Caco-2 (cell line): ENCODE measurements at regions not wholly inside any gene's neighbourhood (a gene's known extent, or its start where the extent isn't known, plus 50 kb on each side); places are given as distances from the start of the nearest gene placed in this dataset.

ENCODE experiments used
- BruUV-seq: library from RNA; stranded (reverse); fragments of 400-500 nt; replicated peaks from 2 replicates; lab custom pipeline; 2021; lab: Mats Ljungman, UMichigan
- CTCF ChIA-PET: fragments of 300-600 bp; sonication (Branson Sonifier 250); formaldehyde crosslinking; loops from one replicate; lab custom pipeline; 2022; ENCODE audit warnings: antibody characterized with exemption; lab: Charles Lee
- POLR2A ChIA-PET: fragments of 300-600 bp; sonication (Branson Sonifier 250); formaldehyde crosslinking; loops from one replicate; lab custom pipeline; 2022; ENCODE audit warnings: antibody characterized with exemption; lab: Charles Lee
- DNase-seq, 2 experiments: peaks; one replicate each; pipeline versions ENCODE4 v3.0.0 to v3.0.0-alpha.2; 2020 to 2022
- H3K27me3 ChIP-seq: replicated peaks from 2 replicates; pipeline ENCODE4 v1.6.0; 2011; ENCODE audit warnings: low read length; ENCODE audit not compliant: control insufficient read depth, insufficient read depth
- H3K36me3 ChIP-seq: 2 replicates; pipeline ENCODE4 v1.5.1; 2011; ENCODE audit warnings: low read length; ENCODE audit not compliant: control insufficient read depth, insufficient read depth
- H3K4me1 ChIP-seq: fragments of 250-450 bp; sonication (Bioruptor Pico); 2 replicates; pipeline ENCODE4 v1.5.1; 2020; ENCODE audit warnings: mild to moderate bottlenecking
- H3K4me3 ChIP-seq: 2 replicates; pipeline ENCODE4 v1.5.1; 2011; ENCODE audit warnings: low read depth, mild to moderate bottlenecking, control low read depth, low read length
- H3K9me3 ChIP-seq: fragments of 250-450 bp; sonication (Bioruptor Pico); 2 replicates; pipeline ENCODE4 v1.5.1; 2020; ENCODE audit warnings: mild to moderate bottlenecking, moderate library complexity
- H3K27ac Mint-ChIP-seq: one replicate; pipeline ENCODE4 v1.8.0; 2022; ENCODE audit warnings: mixed read lengths; ENCODE audit not compliant: unreplicated experiment
- H3K27me3 Mint-ChIP-seq: one replicate; pipeline ENCODE4 v1.8.0; 2022; ENCODE audit warnings: mixed read lengths; ENCODE audit not compliant: insufficient read depth, unreplicated experiment
- H3K36me3 Mint-ChIP-seq: one replicate; pipeline ENCODE4 v1.8.0; 2022; ENCODE audit warnings: mild to moderate bottlenecking, mixed read lengths; ENCODE audit not compliant: insufficient read depth, unreplicated experiment
- H3K4me1 Mint-ChIP-seq: one replicate; pipeline ENCODE4 v1.8.0; 2022; ENCODE audit warnings: low read depth, mixed read lengths; ENCODE audit not compliant: unreplicated experiment
- H3K4me3 Mint-ChIP-seq: one replicate; pipeline ENCODE4 v1.8.0; 2022; ENCODE audit warnings: mild to moderate bottlenecking, moderate library complexity, mixed read lengths; ENCODE audit not compliant: unreplicated experiment
- H3K9me3 Mint-ChIP-seq: one replicate; pipeline ENCODE4 v1.8.0; 2022; ENCODE audit warnings: mixed read lengths; ENCODE audit not compliant: unreplicated experiment
- CTCF ChIP-seq, 2 experiments: fragments of 200-600 bp in 1 of 2; IDR thresholded peaks; 1 replicate in 1 of 2; 2 replicates in 1 of 2; pipeline versions ENCODE4 v1.5.1 to v1.8.0; 2011 to 2022; ENCODE audit warnings: antibody characterized with exemption in 1 of 2, control low read depth in 1 of 2, inconsistent platforms in 1 of 2, low read depth in 1 of 2, low read length in 1 of 2, mild to moderate bottlenecking in 1 of 2, moderate library complexity in 1 of 2; ENCODE audit not compliant: insufficient read depth in 1 of 2, severe bottlenecking in 1 of 2, unreplicated experiment in 1 of 2
- intact Hi-C: fragments of 100-400 bp; cut with micrococcal nuclease; formaldehyde crosslinking; loops from one replicate; pipeline ENCODE4 v1.10.0; 2022; ENCODE audit not compliant: unreplicated experiment

- CTCF ChIA-PET, result no interaction called here
- Mint-ChIP-seq H3K36me3 (no peaks in the 10 kb centered on the region), H3K27ac (no peak overlapping the region), H3K4me1 (no peaks in the 10 kb centered on the region), H3K4me3 (no peak overlapping the region), H3K27me3 (no peaks in the 10 kb centered on the region), H3K9me3 (peaks cover 21% of the 10 kb centered on the region)
- no peak overlapping the region for H3K4me3 ChIP-seq
- intact Hi-C loops, result no loop called here
- no peak for TF ChIP-seq CTCF (IDR thresholded peaks at IDR 0.05; ENCODE audit: insufficient read depth in 1 of 2, low read depth in 1 of 2, low read length in 1 of 2, severe bottlenecking in 1 of 2, unreplicated experiment in 1 of 2)
- no peaks in the 10 kb centered on the region for H3K36me3 ChIP-seq
- POLR2A ChIA-PET, result no interaction called here
- BruUV-seq, result no TSS peak
- H3K4me1 ChIP-seq, result no peaks in the 10 kb centered on the region
- no peaks in the 10 kb centered on the region for H3K27me3 ChIP-seq
- peak in 1 of 2 experiments; percentile 19 for DNase-seq
- H3K9me3 ChIP-seq, result no peaks in the 10 kb centered on the region
Measured at GRCh38 chr6:170076466-170077165, 214.3 kb downstream of the DLL1 start.

DNA sequence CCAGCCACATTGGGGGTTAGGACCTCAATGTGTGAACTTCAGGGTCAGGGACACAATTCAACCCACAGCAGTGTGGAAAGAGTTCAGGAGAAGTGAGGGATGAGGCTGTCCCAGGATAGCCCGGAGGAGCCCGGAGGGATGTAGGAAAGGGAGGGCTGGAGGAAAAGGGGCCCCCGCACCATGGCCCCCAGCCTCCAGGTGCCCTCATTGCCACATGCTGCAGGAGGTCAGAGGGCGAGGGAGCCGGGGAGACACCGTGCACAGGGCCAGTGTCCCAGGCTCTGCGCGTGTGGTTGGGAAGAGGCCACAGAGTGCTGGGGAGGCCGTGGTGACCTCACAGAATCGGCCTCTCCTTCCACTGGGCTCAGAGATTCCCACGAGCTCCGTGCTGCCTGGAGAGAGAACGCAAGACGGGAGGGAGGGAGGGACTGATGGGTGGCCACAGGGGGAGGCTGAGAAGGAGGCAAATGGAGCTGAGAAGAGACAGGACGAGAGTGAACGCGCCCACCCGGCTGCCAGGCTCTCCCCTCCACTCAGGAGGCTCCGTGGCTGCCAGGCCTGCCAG, 215.1 kb downstream of the DLL1 start:
- H3K4me1 ChIP-seq, result no peaks in the 10 kb centered on the region
- H3K27me3 ChIP-seq, result no peaks in the 10 kb centered on the region
- POLR2A ChIA-PET, result no interaction called here
- peak in 1 of 2 experiments; percentile 14 for DNase-seq
- intact Hi-C loops, result no loop called here
- H3K4me1 Mint-ChIP-seq, result no peaks in the 10 kb centered on the region
- no peak overlapping the region for H3K4me3 ChIP-seq
- H3K36me3 Mint-ChIP-seq, result no peaks in the 10 kb centered on the region
- H3K36me3 ChIP-seq, result no peaks in the 10 kb centered on the region
- H3K9me3 Mint-ChIP-seq, result peaks cover 21% of the 10 kb centered on the region
- no peaks in the 10 kb centered on the region for H3K9me3 ChIP-seq
- H3K27ac Mint-ChIP-seq, result peak overlapping the region; percentile 7
- H3K4me3 Mint-ChIP-seq, result no peak overlapping the region
- no peak for TF ChIP-seq CTCF (IDR thresholded peaks at IDR 0.05; ENCODE audit: insufficient read depth in 1 of 2, low read depth in 1 of 2, low read length in 1 of 2, severe bottlenecking in 1 of 2, unreplicated experiment in 1 of 2)
- no TSS peak for BruUV-seq
- H3K27me3 Mint-ChIP-seq, result no peaks in the 10 kb centered on the region
- CTCF ChIA-PET, result interaction anchor here (0.6 kb wide), 1 partner anchor 1922 kb away, joined by 3 read pairs; no protein-coding TSS in a partner anchor

DNA sequence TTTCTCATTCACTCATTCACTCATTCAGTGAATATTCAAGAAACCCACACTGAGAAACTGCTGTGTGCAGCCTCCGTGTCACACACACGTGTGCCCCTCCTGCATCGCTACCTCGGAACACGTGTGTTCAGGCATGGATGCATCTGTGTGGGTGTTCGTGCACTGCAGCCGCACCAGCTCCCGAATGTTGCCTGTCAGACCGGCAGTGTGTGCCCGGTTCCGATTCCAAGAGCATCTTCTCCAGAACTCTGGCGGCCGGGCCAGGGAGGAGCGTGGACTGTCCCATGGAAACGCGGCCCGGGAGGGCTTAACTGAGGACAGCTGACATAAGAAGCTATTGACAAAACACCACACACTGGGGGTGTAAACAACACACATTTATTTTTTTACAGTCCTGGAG, 216.0 kb downstream of the DLL1 start:
- Histone ChIP-seq H3K27me3 (no peaks in the 10 kb centered on the region), H3K9me3 (peaks cover 4% of the 10 kb centered on the region; the same call in 1 of the 2 replicates), H3K36me3 (no peaks in the 10 kb centered on the region), H3K4me3 (no peak overlapping the region), H3K4me1 (no peaks in the 10 kb centered on the region)
- ChIA-PET POLR2A (no interaction called here), CTCF (no interaction called here)
- no peaks in the 10 kb centered on the region for H3K36me3 Mint-ChIP-seq
- H3K27me3 Mint-ChIP-seq, result no peaks in the 10 kb centered on the region
- intact Hi-C loops, result no loop called here
- no peak overlapping the region for H3K4me3 Mint-ChIP-seq
- peak overlapping the region; percentile 7 for H3K27ac Mint-ChIP-seq
- no peaks in the 10 kb centered on the region for H3K4me1 Mint-ChIP-seq
- BruUV-seq, result no TSS peak
- no peak for TF ChIP-seq CTCF (IDR thresholded peaks at IDR 0.05; ENCODE audit: insufficient read depth in 1 of 2, low read depth in 1 of 2, low read length in 1 of 2, severe bottlenecking in 1 of 2, unreplicated experiment in 1 of 2)
- peaks cover 21% of the 10 kb centered on the region for H3K9me3 Mint-ChIP-seq
- peak in 1 of 2 experiments; percentile 14 for DNase-seq
